ENCODE measurements at regions not wholly inside any gene's neighbourhood (a gene's known extent, or its start where the extent isn't known, plus 50 kb on each side); places are given as distances from the start of the nearest gene placed in this dataset.

DNA sequence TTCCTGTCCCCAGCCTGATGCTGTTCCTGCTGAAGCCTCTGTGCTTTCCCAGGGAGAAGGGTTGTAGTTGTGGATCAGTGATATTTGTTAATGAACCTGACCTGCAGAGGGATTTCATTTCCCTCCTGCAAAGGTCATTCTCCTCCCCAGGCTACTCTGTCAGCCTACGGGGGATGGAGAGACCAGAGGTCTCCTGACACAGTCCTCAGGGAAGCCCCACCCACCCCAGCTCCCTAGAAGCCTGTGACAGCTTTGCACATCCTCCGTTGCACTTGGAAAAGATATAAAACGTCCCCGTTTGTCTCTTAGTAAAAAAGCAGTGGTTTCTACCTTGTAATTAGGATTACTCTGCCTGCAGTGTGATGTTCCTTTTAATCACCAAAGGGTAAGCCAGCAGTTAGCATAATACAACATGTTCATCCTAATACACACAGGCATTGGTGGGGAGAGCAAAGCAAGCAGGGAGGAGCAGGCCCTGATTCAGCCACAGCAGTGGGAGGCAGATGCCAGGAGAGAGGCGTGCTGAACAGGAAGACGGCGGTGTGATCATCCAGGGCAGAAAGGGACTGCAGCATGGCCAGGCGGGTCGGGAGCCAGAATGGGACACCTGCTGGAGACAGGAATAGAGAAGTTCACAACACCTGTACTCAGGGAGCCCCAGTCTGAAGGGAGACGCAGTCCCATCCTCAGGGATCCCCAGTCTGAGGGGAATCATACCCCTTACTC lies 293.5 kb downstream of the LRFN2 start:
- TF ChIP-seq, protein P1, sequence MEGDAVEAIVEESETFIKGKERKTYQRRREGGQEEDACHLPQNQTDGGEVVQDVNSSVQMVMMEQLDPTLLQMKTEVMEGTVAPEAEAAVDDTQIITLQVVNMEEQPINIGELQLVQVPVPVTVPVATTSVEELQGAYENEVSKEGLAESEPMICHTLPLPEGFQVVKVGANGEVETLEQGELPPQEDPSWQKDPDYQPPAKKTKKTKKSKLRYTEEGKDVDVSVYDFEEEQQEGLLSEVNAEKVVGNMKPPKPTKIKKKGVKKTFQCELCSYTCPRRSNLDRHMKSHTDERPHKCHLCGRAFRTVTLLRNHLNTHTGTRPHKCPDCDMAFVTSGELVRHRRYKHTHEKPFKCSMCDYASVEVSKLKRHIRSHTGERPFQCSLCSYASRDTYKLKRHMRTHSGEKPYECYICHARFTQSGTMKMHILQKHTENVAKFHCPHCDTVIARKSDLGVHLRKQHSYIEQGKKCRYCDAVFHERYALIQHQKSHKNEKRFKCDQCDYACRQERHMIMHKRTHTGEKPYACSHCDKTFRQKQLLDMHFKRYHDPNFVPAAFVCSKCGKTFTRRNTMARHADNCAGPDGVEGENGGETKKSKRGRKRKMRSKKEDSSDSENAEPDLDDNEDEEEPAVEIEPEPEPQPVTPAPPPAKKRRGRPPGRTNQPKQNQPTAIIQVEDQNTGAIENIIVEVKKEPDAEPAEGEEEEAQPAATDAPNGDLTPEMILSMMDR (IDR thresholded peaks at IDR 0.05) = no peak
- no peak for TF ChIP-seq POLR2A (IDR thresholded peaks at IDR 0.05)

All from right lobe of liver (tissue), 4 donors.